ENCODE measurements at regions not wholly inside any gene's neighbourhood (a gene's known extent, or its start where the extent isn't known, plus 50 kb on each side); places are given as distances from the start of the nearest gene placed in this dataset.

- in situ Hi-C loops (cut with HindIII; ENCODE audit: low pct_unique_long_range_greater_than_20kb, low sequenced_read_pairs): no loop called here
- no peak for DNase-seq (ENCODE audit: low read depth)
Observed at GRCh38 chr15:39125226-39125625, 455.7 kb upstream of the THBS1 start.

GRCh38 chr15:39125904-39126303, 455.0 kb upstream of the THBS1 start:
- DNase-seq (ENCODE audit: low read depth): peak; percentile 27
- in situ Hi-C loops (cut with HindIII; ENCODE audit: low pct_unique_long_range_greater_than_20kb, low sequenced_read_pairs): no loop called here

GRCh38 chr15:39127151-39127790, 453.6 kb upstream of the THBS1 start:
- no peak for DNase-seq (ENCODE audit: low read depth)

GRCh38 chr15:39127925-39128617, 452.8 kb upstream of the THBS1 start:
- in situ Hi-C loops (cut with HindIII; ENCODE audit: low pct_unique_long_range_greater_than_20kb, low sequenced_read_pairs): no loop called here
- peak; percentile 94 for DNase-seq (ENCODE audit: low read depth)

More at GRCh38 chr15:39127151-39127790, 453.6 kb upstream of the THBS1 start:
- in situ Hi-C loops (cut with HindIII; ENCODE audit: low pct_unique_long_range_greater_than_20kb, low sequenced_read_pairs): no loop called here

- in situ Hi-C loops (cut with HindIII; ENCODE audit: low pct_unique_long_range_greater_than_20kb, low sequenced_read_pairs): no loop called here
- no peak for DNase-seq (ENCODE audit: low read depth)
Observed at GRCh38 chr15:39128746-39129145, 452.1 kb upstream of the THBS1 start.

- DNase-seq (ENCODE audit: low read depth): no peak
- in situ Hi-C loops (cut with HindIII; ENCODE audit: low pct_unique_long_range_greater_than_20kb, low sequenced_read_pairs): no loop called here
Observed at GRCh38 chr15:39130556-39131379, 450.1 kb upstream of the THBS1 start.

- DNase-seq (ENCODE audit: low read depth): no peak
- in situ Hi-C loops (cut with HindIII; ENCODE audit: low pct_unique_long_range_greater_than_20kb, low sequenced_read_pairs): no loop called here
Observed at GRCh38 chr15:39131609-39132008, 449.3 kb upstream of the THBS1 start.

- in situ Hi-C loops (cut with HindIII; ENCODE audit: low pct_unique_long_range_greater_than_20kb, low sequenced_read_pairs): no loop called here
- no peak for DNase-seq (ENCODE audit: low read depth)
Observed at GRCh38 chr15:39132070-39132469, 448.8 kb upstream of the THBS1 start.

GRCh38 chr15:39132954-39133600, 447.8 kb upstream of the THBS1 start:
- DNase-seq (ENCODE audit: low read depth): peak; percentile 85
- in situ Hi-C loops (cut with HindIII; ENCODE audit: low pct_unique_long_range_greater_than_20kb, low sequenced_read_pairs): no loop called here

- DNase-seq (ENCODE audit: low read depth): no peak
- in situ Hi-C loops (cut with HindIII; ENCODE audit: low pct_unique_long_range_greater_than_20kb, low sequenced_read_pairs): no loop called here
Observed at GRCh38 chr15:39134282-39134681, 446.6 kb upstream of the THBS1 start.

- in situ Hi-C loops (cut with HindIII; ENCODE audit: low pct_unique_long_range_greater_than_20kb, low sequenced_read_pairs): no loop called here
- peak; percentile 50 for DNase-seq (ENCODE audit: low read depth)
Observed at GRCh38 chr15:39135989-39136388, 444.9 kb upstream of the THBS1 start.

- in situ Hi-C loops (cut with HindIII; ENCODE audit: low pct_unique_long_range_greater_than_20kb, low sequenced_read_pairs): no loop called here
- DNase-seq (ENCODE audit: low read depth): no peak
Observed at GRCh38 chr15:39139431-39140059, 441.3 kb upstream of the THBS1 start.

- in situ Hi-C loops (cut with HindIII; ENCODE audit: low pct_unique_long_range_greater_than_20kb, low sequenced_read_pairs): no loop called here
- DNase-seq (ENCODE audit: low read depth): peak; percentile 40
Observed at GRCh38 chr15:39140060-39140604, 440.7 kb upstream of the THBS1 start.

GRCh38 chr15:39142500-39142899, 438.4 kb upstream of the THBS1 start:
- no peak for DNase-seq (ENCODE audit: low read depth)
- in situ Hi-C loops (cut with HindIII; ENCODE audit: low pct_unique_long_range_greater_than_20kb, low sequenced_read_pairs): no loop called here

GRCh38 chr15:39143479-39143878, 437.4 kb upstream of the THBS1 start:
- DNase-seq (ENCODE audit: low read depth): no peak
- in situ Hi-C loops (cut with HindIII; ENCODE audit: low pct_unique_long_range_greater_than_20kb, low sequenced_read_pairs): no loop called here

- in situ Hi-C loops (cut with HindIII; ENCODE audit: low pct_unique_long_range_greater_than_20kb, low sequenced_read_pairs): no loop called here
- DNase-seq (ENCODE audit: low read depth): no peak
Observed at GRCh38 chr15:39144051-39144450, 436.8 kb upstream of the THBS1 start.

GRCh38 chr15:39144613-39145499, 436.0 kb upstream of the THBS1 start:
- DNase-seq (ENCODE audit: low read depth): no peak
- in situ Hi-C loops (cut with HindIII; ENCODE audit: low pct_unique_long_range_greater_than_20kb, low sequenced_read_pairs): no loop called here
